ENCODE measurements at regions not wholly inside any gene's neighbourhood (a gene's known extent, or its start where the extent isn't known, plus 50 kb on each side); places are given as distances from the start of the nearest gene placed in this dataset.

DNA sequence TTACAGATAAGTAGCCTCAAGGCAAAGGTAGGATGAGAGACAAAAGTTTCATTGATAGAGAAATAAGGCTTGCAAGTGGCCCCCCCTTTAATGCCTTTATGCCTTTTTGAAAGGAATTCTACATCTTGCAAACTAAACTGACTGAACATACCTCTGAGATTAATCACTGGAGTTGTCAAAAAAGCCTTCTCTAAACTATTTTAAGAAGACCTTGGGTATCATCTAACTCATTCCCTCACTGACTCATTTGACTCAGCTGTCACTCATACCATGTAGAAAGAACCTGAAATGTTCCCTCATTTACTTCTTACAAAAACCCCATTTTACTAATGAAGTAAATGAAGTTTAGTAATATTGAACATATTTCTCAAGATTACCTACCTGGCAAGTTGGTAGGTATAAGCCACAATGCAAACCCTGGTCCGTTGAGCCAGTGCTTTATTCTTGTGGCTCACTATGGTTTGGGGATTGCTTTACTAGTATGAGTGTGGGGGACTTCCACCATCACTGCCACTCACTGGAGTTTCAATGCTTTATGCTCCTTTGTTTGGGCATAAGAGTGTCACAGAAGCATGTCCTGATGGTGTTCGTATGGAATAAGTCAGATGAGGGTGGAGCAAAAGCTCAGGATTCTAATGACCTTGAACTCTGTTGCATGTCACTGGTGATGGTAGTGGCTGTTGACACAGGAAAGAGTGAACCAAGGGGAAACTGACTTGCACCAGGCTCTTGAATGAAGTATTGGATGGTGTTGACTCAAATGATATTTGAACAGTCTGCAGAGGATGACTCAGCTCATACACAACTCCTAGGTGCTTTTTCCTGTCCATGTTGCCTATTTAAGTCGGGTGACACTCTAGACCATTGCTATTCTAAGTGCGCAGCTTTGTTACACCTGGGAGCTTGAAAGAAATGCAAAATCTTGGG is 305.5 kb upstream of the EMCN start:
- TF ChIP-seq, protein P1, sequence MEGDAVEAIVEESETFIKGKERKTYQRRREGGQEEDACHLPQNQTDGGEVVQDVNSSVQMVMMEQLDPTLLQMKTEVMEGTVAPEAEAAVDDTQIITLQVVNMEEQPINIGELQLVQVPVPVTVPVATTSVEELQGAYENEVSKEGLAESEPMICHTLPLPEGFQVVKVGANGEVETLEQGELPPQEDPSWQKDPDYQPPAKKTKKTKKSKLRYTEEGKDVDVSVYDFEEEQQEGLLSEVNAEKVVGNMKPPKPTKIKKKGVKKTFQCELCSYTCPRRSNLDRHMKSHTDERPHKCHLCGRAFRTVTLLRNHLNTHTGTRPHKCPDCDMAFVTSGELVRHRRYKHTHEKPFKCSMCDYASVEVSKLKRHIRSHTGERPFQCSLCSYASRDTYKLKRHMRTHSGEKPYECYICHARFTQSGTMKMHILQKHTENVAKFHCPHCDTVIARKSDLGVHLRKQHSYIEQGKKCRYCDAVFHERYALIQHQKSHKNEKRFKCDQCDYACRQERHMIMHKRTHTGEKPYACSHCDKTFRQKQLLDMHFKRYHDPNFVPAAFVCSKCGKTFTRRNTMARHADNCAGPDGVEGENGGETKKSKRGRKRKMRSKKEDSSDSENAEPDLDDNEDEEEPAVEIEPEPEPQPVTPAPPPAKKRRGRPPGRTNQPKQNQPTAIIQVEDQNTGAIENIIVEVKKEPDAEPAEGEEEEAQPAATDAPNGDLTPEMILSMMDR (IDR thresholded peaks at IDR 0.05): no peak
- TF ChIP-seq POLR2A (IDR thresholded peaks at IDR 0.05): no peak
